HCT116 (cell line): ENCODE measurements at regions not wholly inside any gene's neighbourhood (a gene's known extent, or its start where the extent isn't known, plus 50 kb on each side); places are given as distances from the start of the nearest gene placed in this dataset.

Experiments used
- EGR1 ChIP-seq: IDR thresholded peaks from 2 replicates; pipeline ENCODE4 v1.6.1; 2012; ENCODE audit warnings: low read depth
- EZH2phosphoT487 ChIP-seq: fragments of 200-600 bp; IDR thresholded peaks from 2 replicates; pipeline ENCODE4 v1.6.1; 2018; ENCODE audit warnings: antibody characterized with exemption, borderline replicate concordance
- POLR2A ChIP-seq: IDR thresholded peaks from 2 replicates; pipeline ENCODE4 v1.7.0; 2011; ENCODE audit warnings: borderline replicate concordance; ENCODE audit not compliant: insufficient read depth, insufficient read length; ENCODE audit errors: extremely low read depth
- POLR2AphosphoS5 ChIP-seq: IDR thresholded peaks from 2 replicates; pipeline ENCODE4 v1.6.1; 2011; ENCODE audit warnings: mild to moderate bottlenecking, low read depth, low read length, moderate library complexity
- RAD21 ChIP-seq: IDR thresholded peaks from 2 replicates; pipeline ENCODE4 v1.6.1; 2012; ENCODE audit warnings: low read depth, mild to moderate bottlenecking
- ZNF274 ChIP-seq: fragments of 200-500 bp; sonication (Bioruptor generic); IDR thresholded peaks from 2 replicates; pipeline ENCODE4 v1.6.1; 2014; ENCODE audit warnings: mild to moderate bottlenecking, low read depth, low read length, inconsistent platforms
- TF ChIP-seq, protein P1 (sequence below), 3 experiments: fragments of 200-600 bp in 1 of 3; sonication (generic) in 1 of 3; IDR thresholded peaks in 2 of 3; conservative IDR thresholded peaks in 1 of 3; 2 replicates each; pipeline ENCODE4 v1.5.1; 2012 to 2017; ENCODE audit warnings: low read depth in 2 of 3, low read length in 2 of 3, antibody characterized with exemption in 1 of 3, borderline replicate concordance in 1 of 3, control low read depth in 1 of 3, mild to moderate bottlenecking in 1 of 3, mixed read lengths in 1 of 3, mixed run types in 1 of 3, moderate library complexity in 1 of 3; ENCODE audit not compliant: insufficient read depth in 1 of 3
- TF ChIP-seq, protein P2 (sequence below): IDR thresholded peaks from 2 replicates; pipeline ENCODE4 v1.6.1; 2012
- TF ChIP-seq, protein P3 (sequence below): IDR thresholded peaks from 2 replicates; pipeline ENCODE4 v1.6.1; 2012

DNA sequence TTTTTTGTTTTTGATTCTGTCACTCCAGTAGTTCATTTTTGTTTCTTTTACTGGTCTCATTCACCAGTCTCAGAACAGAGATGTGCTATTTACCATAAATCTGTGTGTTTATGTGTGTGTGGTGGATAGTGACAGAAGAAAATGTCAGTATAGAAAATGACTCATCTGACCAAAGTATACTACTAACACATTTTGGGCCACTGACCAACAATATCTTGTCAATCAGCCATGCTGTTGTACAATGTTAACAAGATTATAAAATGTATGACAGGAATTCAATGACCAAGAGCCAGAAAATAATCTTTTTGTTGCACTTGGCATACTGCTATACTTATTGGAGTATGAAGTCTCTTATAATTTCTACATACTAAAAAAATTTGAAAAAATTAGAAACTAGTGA lies 1081.4 kb upstream of the NRXN1 start:
- TF ChIP-seq, protein P1, sequence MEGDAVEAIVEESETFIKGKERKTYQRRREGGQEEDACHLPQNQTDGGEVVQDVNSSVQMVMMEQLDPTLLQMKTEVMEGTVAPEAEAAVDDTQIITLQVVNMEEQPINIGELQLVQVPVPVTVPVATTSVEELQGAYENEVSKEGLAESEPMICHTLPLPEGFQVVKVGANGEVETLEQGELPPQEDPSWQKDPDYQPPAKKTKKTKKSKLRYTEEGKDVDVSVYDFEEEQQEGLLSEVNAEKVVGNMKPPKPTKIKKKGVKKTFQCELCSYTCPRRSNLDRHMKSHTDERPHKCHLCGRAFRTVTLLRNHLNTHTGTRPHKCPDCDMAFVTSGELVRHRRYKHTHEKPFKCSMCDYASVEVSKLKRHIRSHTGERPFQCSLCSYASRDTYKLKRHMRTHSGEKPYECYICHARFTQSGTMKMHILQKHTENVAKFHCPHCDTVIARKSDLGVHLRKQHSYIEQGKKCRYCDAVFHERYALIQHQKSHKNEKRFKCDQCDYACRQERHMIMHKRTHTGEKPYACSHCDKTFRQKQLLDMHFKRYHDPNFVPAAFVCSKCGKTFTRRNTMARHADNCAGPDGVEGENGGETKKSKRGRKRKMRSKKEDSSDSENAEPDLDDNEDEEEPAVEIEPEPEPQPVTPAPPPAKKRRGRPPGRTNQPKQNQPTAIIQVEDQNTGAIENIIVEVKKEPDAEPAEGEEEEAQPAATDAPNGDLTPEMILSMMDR (IDR thresholded peaks at IDR 0.05 in 2 of 3, conservative IDR thresholded peaks at IDR 0.05 in 1 of 3; ENCODE audit: borderline replicate concordance in 1 of 3, insufficient read depth in 1 of 3, low read depth in 2 of 3, low read length in 2 of 3), result no peak
- TF ChIP-seq, protein P2, sequence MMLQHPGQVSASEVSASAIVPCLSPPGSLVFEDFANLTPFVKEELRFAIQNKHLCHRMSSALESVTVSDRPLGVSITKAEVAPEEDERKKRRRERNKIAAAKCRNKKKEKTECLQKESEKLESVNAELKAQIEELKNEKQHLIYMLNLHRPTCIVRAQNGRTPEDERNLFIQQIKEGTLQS, result no peak
- TF ChIP-seq POLR2AphosphoS5, result no peak
- TF ChIP-seq EGR1, result no peak
- no peak for TF ChIP-seq EZH2phosphoT487
- TF ChIP-seq POLR2A, result no peak
- TF ChIP-seq, protein P3, sequence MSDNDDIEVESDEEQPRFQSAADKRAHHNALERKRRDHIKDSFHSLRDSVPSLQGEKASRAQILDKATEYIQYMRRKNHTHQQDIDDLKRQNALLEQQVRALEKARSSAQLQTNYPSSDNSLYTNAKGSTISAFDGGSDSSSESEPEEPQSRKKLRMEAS, result no peak
- TF ChIP-seq ZNF274, result no peak
- TF ChIP-seq RAD21, result no peak
